ENCODE measurements at regions not wholly inside any gene's neighbourhood (a gene's known extent, or its start where the extent isn't known, plus 50 kb on each side); places are given as distances from the start of the nearest gene placed in this dataset.

GRCh38 chr5:115391780-115392179 is 95.3 kb upstream of the CCDC112 start:
- H3K27ac Mint-ChIP-seq: no peak overlapping the region
- no peaks in the 10 kb centered on the region for H3K4me1 Mint-ChIP-seq

DNA sequence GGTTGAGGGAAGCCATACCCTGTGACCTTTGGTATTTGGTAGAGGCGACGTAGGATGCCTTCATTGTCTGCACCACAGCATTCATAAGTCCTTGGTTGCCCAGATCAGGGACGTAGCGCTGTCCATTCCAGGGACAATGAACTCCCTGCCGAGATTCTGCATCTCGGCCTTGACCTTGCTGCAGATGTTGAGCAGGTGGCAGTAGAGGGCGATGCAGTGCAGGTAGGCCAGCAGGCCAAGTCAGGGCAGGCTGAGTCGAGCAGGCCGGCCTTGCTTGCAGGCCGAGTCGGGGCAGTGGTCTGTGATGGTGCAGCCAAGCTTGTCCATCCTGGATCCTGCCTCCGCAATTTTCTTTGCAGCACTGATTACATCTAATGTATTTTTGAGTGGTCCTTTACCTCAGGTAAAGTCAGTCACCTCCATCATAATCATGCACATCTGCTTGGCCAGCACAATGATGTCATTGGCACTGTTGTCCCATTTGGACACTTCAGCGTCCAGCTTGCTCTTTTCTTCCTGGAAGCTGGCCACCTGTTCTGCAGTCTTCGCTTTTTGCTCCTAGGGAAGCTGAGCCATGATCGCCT is 93.4 kb upstream of the CCDC112 start:
- no peak overlapping the region for H3K4me3 Mint-ChIP-seq
- DNase-seq: no peak
- peaks cover 0 to 4% (median 0%) of the 10 kb centered on the region in 5 donors for H3K27me3 Mint-ChIP-seq
- POLR2A ChIA-PET: no interaction called here
- H3K36me3 Mint-ChIP-seq: no peaks in the 10 kb centered on the region
- no peaks in the 10 kb centered on the region for H3K9me3 Mint-ChIP-seq
- no peak overlapping the region for H3K27ac Mint-ChIP-seq
- no peaks in the 10 kb centered on the region for H3K4me1 Mint-ChIP-seq
- ATAC-seq: no peak

More at GRCh38 chr5:115391780-115392179, 95.3 kb upstream of the CCDC112 start:
- peaks cover 0 to 4% (median 0%) of the 10 kb centered on the region in 5 donors for H3K27me3 Mint-ChIP-seq
- no peaks in the 10 kb centered on the region for H3K9me3 Mint-ChIP-seq
- POLR2A ChIA-PET: no interaction called here
- DNase-seq (no peak), ATAC-seq (no peak)
- H3K36me3 Mint-ChIP-seq: no peaks in the 10 kb centered on the region
- H3K4me3 Mint-ChIP-seq: no peak overlapping the region

DNA sequence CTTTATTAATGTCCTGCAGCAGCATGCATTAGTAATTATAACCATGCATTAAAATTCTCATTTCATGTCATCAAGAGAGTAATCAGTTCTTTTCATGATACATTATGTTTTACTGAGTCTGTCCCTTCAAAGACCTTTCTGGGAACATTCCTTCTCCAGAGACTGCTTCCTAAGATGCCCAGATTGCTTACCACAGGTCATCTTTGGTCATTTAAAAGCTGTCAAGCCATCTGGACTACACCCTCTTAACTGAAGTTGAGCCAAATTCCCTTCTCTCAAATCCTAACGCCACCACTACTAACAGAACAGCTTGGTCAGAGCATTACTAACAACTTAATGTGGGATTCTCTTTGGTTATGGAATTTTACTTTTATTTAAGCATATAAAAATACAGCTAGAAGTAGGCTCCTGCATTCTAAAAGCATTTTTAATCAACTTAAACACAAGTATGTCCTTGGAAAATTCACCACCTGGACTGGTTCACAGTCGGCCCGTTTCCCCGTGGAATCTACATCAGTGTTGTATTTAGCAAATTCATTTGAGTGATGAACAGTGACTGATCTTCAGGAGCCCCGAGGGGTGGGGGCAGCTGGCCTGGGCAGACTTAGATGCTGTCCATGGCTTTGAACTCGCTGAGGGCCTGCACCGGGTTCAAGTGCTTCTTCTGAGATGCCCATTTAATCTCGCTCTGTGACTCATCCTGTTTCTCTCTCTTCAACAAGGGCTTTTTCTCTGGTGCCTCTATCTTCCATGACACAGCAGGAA is 92.8 kb upstream of the CCDC112 start:
- H3K4me3 Mint-ChIP-seq: no peak overlapping the region
- no peak overlapping the region for H3K27ac Mint-ChIP-seq
- POLR2A ChIA-PET: no interaction called here
- H3K4me1 Mint-ChIP-seq: no peaks in the 10 kb centered on the region
- no peak for ATAC-seq
- peaks cover 0 to 4% (median 0%) of the 10 kb centered on the region in 5 donors for H3K27me3 Mint-ChIP-seq
- H3K36me3 Mint-ChIP-seq: no peaks in the 10 kb centered on the region
- no peaks in the 10 kb centered on the region for H3K9me3 Mint-ChIP-seq
- no peak for DNase-seq

DNA sequence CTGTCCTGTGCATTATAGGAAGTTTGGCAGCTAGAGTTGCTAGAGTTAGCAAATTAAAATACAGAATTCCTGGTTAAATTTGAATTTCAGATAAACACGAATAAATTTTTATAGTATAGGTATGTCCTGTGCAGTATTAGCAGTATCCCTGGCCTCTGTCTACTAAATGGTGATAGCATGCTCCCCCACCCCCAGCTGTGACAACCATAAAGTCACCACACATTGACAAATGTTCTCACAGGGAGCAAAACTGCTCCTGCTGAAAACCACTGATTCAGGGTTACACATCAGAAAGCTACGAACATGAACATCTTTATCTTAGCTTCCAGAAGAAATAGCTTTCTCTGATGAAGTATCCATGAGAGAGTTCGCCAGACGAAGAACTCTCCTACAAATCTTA is 91.8 kb upstream of the CCDC112 start:
- Mint-ChIP-seq H3K4me3 (no peak overlapping the region), H3K27ac (no peak overlapping the region), H3K4me1 (no peaks in the 10 kb centered on the region), H3K36me3 (no peaks in the 10 kb centered on the region), H3K27me3 (peaks cover 0 to 4% (median 0%) of the 10 kb centered on the region in 5 donors), H3K9me3 (no peaks in the 10 kb centered on the region)
- POLR2A ChIA-PET: no interaction called here
- no peak for ATAC-seq
- no peak for DNase-seq

- no peaks in the 10 kb centered on the region for H3K4me1 Mint-ChIP-seq
- H3K27me3 Mint-ChIP-seq: peaks cover 0 to 4% (median 0%) of the 10 kb centered on the region in 5 donors
- POLR2A ChIA-PET: no interaction called here
- H3K36me3 Mint-ChIP-seq: no peaks in the 10 kb centered on the region
- DNase-seq (no peak), ATAC-seq (no peak)
- no peak overlapping the region for H3K4me3 Mint-ChIP-seq
- no peaks in the 10 kb centered on the region for H3K9me3 Mint-ChIP-seq
- no peak overlapping the region for H3K27ac Mint-ChIP-seq
Observed at GRCh38 chr5:115387816-115388215, 91.4 kb upstream of the CCDC112 start.

GRCh38 chr5:115386657-115387056 is 90.2 kb upstream of the CCDC112 start:
- POLR2A ChIA-PET: no interaction called here
- H3K4me3 Mint-ChIP-seq: no peak overlapping the region
- ATAC-seq: no peak
- no peaks in the 10 kb centered on the region for H3K4me1 Mint-ChIP-seq
- H3K36me3 Mint-ChIP-seq: no peaks in the 10 kb centered on the region
- no peaks in the 10 kb centered on the region for H3K27me3 Mint-ChIP-seq
- no peaks in the 10 kb centered on the region for H3K9me3 Mint-ChIP-seq
- no peak for DNase-seq
- H3K27ac Mint-ChIP-seq: no peak overlapping the region

- no peaks in the 10 kb centered on the region for H3K4me1 Mint-ChIP-seq
- no peaks in the 10 kb centered on the region for H3K27me3 Mint-ChIP-seq
- H3K27ac Mint-ChIP-seq: no peak overlapping the region
- ATAC-seq (no peak), DNase-seq (no peak)
- H3K9me3 Mint-ChIP-seq: no peaks in the 10 kb centered on the region
- H3K36me3 Mint-ChIP-seq: no peaks in the 10 kb centered on the region
- POLR2A ChIA-PET: no interaction called here
- no peak overlapping the region for H3K4me3 Mint-ChIP-seq
Observed at GRCh38 chr5:115384587-115385375, 88.3 kb upstream of the CCDC112 start.

DNA sequence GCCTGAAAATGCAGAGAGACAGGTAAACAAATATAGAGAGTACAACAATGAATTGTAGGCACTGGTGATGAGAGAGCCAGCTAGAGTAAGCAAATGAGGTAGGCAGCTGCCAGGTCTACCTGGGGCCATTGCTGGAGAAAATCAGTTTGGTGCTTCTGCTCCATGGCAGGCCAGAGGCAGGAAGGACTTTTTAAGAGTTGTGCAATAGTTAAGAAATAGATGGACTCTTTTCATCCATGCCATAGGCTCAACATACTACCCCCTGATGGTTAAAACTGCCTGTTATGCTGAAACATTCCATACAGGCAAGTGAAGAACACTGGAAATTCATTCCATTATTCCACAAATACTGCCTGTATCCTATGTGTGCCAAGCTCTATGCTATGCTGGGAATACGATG is 86.5 kb upstream of the CCDC112 start:
- Mint-ChIP-seq H3K27ac (no peak overlapping the region), H3K27me3 (peaks cover 0 to 2% (median 1%) of the 10 kb centered on the region in 5 donors), H3K4me1 (no peaks in the 10 kb centered on the region), H3K36me3 (no peaks in the 10 kb centered on the region), H3K4me3 (no peak overlapping the region), H3K9me3 (no peaks in the 10 kb centered on the region)
- POLR2A ChIA-PET: no interaction called here
- no peak for DNase-seq
- ATAC-seq: no peak

GRCh38 chr5:115381911-115382662 is 85.6 kb upstream of the CCDC112 start:
- Mint-ChIP-seq H3K4me1 (no peaks in the 10 kb centered on the region), H3K4me3 (no peak overlapping the region), H3K9me3 (no peaks in the 10 kb centered on the region), H3K27me3 (peaks cover 0 to 10% (median 2%) of the 10 kb centered on the region in 5 donors), H3K36me3 (no peaks in the 10 kb centered on the region), H3K27ac (no peak overlapping the region)
- POLR2A ChIA-PET: no interaction called here
- no peak for ATAC-seq
- DNase-seq: no peak

GRCh38 chr5:115379622-115380344 is 83.3 kb upstream of the CCDC112 start:
- Mint-ChIP-seq H3K36me3 (no peaks in the 10 kb centered on the region), H3K27ac (no peak overlapping the region), H3K27me3 (peaks cover 2 to 16% (median 4%) of the 10 kb centered on the region in 5 donors), H3K4me1 (no peaks in the 10 kb centered on the region), H3K9me3 (no peaks in the 10 kb centered on the region), H3K4me3 (no peak overlapping the region)
- POLR2A ChIA-PET: no interaction called here
- DNase-seq: no peak
- no peak for ATAC-seq

DNA sequence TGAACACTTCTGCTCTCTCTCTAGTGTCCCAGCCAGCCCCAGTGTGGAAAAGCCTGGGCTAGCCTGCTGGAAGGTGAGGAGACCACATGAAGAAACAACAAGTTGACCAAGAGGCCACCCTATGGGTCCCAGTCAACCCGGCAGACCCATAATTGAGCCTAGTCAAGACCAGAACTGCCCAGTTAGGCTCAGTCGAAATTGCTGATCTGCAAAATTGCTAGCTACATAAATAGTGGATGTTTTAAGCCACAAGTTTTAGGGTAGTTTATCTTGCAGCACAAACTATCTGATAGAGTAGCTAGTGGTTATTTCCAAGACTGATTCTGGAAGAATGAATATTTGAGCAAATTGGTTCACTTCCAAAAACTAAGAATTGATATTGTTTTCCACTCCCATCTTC is 82.3 kb upstream of the CCDC112 start:
- no peak overlapping the region for H3K4me3 Mint-ChIP-seq
- H3K4me1 Mint-ChIP-seq: no peaks in the 10 kb centered on the region

GRCh38 chr5:115377468-115378217 is 81.2 kb upstream of the CCDC112 start:
- no peak for DNase-seq

More for the DNA sequence above, 82.3 kb upstream of the CCDC112 start:
- no peaks in the 10 kb centered on the region for H3K9me3 Mint-ChIP-seq
- POLR2A ChIA-PET: no interaction called here
- peaks cover 2 to 16% (median 4%) of the 10 kb centered on the region in 5 donors for H3K27me3 Mint-ChIP-seq
- DNase-seq: no peak
- no peak overlapping the region for H3K27ac Mint-ChIP-seq
- H3K36me3 Mint-ChIP-seq: no peaks in the 10 kb centered on the region
- no peak for ATAC-seq

More at GRCh38 chr5:115377468-115378217, 81.2 kb upstream of the CCDC112 start:
- POLR2A ChIA-PET: no interaction called here
- ATAC-seq: no peak
- Mint-ChIP-seq H3K27ac (no peak overlapping the region), H3K4me1 (no peaks in the 10 kb centered on the region), H3K36me3 (no peaks in the 10 kb centered on the region), H3K9me3 (no peaks in the 10 kb centered on the region), H3K4me3 (no peak overlapping the region), H3K27me3 (peaks cover 2 to 16% (median 4%) of the 10 kb centered on the region in 5 donors)
